HG03066 (cell line): ENCODE measurements at regions not wholly inside any gene's neighbourhood (a gene's known extent, or its start where the extent isn't known, plus 50 kb on each side); places are given as distances from the start of the nearest gene placed in this dataset.

Source experiments
- ATAC-seq: cut with Tn5 transposase; IDR thresholded peaks from one replicate; pipeline ENCODE4 v1.9.1; 2021; ENCODE audit warnings: low read depth; ENCODE audit not compliant: unreplicated experiment

DNA sequence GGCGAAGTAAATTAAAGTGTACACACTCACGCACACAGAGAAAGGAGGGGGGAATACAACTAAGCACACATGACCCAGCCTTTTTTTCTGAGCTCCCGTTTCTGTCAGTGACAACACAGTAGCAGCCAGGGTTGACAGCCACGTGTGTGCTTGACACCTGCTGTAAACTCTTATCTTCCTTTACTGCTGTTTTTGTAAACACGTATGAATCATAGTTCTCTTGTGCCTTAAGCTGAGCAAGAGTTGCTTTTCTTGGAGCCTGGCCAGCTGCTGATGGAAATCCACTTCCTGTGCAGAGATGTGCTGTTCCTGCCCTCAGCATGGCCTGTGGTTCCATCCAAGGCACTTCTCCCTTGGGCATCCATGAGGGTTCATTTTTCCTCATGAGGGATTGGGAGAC is 561.9 kb downstream of the GALR1 start:
- ATAC-seq, result no peak

DNA sequence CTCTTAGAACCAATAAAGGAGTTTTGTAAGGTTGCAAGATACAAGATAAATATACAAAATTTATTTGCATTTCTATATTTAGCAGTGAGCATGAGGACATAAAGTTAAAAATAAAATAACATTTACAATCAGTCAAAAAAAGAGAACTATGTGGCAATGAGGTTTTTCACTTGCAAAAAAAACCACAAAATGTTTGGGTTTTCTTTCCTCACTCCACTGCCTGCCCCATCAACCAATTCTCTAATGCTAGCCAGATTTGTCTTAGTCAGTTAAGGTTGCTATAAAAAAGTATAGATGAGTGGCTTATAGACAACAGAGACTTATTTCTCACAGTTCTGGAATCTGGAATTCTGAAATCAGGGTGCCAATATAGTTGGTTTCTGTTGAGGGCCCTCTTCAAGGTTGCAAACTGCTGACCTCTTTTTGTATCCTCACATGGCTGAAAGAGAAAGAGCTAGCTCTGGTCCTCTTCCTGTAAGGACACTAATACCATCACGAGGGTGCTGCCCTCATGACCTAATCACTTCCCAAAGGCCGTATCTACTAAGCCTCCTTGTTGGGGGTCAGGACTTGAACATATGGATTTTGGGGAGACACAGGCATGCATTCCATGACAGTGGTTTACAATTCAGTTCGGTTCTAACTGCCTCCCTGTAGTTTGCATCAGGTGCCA is 566.2 kb downstream of the GALR1 start:
- ATAC-seq, result no peak

DNA sequence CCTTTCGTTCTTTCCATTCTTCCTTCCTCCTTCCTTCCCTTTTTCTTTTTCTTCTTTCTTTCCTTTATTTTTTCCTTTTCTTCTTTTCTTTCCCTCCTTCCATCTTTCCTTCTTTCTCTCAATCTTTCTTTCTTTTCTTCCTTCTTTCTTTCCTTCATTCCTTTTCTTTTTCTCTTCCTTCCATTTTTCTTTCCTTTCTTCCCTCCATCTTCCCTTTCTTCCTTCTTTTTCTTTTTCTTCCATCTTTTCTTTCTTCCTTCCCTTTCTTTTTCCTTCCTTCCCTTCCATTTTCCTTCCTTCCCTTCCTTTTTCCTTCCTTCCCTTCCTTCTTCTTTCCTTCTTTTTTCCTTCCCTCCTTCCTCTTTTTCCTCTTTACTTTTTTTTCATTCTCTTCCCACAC is 568.7 kb downstream of the GALR1 start:
- ATAC-seq, result no peak

DNA sequence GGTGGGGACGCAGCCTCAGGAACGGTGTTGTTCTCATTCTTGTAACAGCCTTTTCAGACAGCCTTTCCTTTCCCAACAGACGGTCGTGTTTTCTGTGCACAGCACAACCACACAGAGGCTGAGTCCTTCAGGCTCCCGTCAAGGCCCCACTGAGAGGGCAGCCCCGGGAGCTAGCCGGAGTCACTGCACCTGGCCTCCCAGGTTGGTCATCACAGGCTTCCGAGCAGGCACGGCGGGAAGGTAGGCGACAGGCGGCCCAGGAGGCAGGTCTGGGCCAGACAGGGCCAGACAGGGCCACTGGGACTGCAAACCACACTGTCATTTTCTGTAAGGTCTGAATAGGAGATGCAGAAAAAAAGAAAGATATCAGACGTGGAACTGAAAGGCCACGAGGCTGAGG is 570.8 kb downstream of the GALR1 start:
- no peak for ATAC-seq

DNA sequence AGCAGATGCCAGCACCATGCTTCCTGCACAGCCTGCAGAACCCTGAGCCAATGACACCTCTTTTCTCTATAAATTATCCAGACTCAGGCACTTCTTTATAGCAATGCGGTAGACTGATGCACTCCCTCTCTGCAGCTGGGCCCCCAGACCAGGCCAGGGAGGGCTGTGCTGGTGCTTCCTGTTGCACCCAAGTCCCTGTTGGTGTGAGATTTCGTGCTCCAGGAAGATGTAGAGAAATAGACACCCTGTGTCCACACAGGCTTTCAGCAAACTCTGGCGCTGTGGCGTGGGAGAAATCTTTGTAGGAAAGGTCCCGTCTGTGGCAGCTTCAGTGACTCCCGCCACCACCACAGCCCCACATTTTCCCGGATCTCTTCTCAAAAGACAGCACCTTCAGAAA is 572.2 kb downstream of the GALR1 start:
- no peak for ATAC-seq

DNA sequence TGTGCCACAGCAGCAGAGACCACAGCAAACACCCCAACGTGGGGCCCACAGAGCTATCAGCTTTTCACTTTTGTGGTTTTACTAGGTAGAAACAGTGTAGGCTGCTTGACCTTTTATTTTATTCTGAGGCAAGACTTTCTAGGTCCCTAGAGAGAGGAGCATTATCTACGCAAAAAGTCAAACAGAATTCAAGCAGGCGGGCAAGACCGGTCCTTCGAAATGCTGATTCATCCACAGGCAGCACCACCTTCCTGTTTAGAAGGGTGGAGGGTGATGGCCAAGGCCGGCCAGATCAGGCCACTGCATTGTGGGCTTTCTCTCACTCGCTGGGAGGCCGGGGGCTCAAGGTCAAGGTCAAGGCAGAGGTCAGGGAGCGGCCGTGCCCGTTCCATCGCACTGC is 573.0 kb downstream of the GALR1 start:
- ATAC-seq, result no peak

DNA sequence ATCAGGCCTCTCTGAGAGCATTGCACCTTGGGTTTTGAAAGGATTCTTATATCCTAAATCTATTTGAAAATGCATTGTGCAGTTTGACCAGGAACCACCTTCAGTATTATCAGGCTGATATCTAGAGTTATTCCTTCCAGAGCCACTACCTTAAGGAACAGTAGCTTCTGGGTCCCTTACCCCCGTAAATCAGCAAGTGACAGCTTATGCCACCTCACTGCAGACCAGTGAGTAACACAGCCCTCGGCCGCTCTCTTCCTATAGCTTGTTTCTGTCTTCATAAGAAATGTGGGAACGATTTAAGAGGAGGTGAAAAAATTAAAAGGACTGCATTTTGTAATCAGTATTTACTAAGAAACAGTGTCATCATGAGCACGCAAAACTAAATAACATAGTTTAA is 584.2 kb downstream of the GALR1 start:
- no peak for ATAC-seq

DNA sequence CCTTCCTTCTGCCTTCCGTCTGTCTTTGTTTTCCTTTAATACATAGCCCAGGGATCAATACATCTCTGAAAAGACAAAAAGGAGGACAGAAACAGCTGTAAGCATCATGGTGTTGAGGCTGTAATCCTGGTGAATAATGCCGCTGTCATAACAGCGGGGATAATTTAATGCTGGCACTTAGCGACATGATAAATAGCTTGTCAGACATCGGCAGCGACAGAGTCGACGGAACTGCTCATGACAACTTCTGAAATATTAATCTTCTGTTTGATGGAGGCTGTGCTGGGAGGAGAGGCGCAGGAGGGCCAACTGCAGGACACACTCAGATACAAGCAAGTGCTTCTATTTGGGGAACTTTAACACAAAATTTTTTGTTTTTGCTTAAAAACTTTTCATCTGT is 602.2 kb downstream of the GALR1 start:
- no peak for ATAC-seq

DNA sequence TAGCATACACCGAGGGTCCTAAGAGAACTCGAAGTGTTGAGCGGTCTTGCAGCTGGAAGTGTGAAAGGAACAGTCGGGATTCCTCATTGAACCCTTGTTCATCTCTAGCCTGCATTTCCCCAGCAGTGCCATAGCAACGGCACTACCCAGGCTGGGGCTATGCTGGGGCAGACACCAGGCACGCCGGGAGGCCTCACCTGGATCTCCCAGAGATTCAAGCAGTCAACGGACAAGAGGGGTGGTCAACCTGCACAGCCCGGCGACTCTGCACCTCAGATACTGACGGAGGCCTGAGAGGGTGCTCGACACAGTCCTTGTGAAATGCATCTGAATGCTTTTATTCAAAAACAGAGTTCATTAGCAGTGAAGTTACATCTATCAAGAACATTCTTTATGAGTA is 604.2 kb downstream of the GALR1 start:
- no peak for ATAC-seq

DNA sequence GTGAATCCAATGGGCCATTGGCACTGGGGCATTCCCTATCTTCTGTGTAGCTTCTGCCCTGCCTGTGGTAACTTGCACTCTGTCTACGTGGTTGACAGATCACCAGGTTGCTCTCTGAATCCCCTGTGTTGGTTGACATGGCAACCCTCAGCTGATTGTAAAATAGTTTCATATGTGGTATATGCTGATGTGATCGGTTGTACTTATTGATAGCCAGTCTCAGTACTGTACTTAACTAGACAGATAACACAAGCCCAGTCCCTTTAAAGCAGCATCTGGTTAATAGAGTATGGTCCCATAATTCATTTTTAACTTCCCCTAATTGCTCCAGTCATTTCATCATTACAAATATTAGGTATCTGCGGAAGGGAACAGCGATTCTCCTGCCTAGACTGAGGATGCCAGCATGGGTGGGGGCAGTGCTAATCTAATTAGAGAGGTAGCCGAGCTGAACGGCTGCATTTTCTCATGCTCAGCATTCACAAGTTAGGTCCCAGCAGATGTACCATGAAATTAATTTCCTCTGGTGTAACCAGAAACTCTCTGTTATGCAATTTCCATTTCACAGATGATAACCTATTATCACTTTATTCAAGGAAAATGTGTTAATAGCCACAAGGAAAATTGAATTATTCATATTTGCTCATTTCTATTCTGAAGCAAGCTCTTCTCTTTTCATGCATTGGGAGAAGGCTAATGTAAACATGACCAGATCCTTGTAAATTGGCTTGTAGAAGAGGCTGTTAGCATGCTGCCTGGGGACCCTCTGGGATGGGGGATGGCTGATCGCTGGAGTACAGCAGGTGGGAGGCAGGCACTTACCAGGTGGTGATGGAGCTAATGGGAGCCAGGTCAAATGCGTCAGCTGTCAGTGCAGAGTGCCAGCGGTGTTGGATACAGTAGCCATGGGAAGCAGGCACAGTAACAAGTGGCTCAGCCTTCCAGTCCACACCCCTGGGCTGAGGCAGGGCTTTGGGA is 608.3 kb downstream of the GALR1 start:
- no peak for ATAC-seq

DNA sequence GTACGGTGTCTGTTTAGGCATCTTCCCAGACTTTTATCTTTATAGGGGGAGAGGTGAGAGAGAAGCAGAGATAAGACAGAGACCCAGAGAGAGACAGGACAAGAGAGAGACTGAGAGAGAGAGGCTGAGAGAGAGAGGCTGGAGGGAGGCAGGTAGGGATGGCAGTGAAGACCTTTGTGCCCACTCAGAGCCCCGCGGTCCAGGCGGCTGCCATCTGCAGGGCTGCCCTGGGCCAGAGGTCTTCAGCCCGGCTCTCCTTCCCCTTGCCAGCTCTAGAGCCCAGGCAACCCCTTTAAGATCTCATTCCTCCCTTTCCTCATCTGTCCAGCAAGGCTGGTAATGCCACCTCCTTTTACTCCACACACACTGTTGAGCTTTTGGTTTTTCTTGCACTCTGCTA is 610.0 kb downstream of the GALR1 start:
- no peak for ATAC-seq

DNA sequence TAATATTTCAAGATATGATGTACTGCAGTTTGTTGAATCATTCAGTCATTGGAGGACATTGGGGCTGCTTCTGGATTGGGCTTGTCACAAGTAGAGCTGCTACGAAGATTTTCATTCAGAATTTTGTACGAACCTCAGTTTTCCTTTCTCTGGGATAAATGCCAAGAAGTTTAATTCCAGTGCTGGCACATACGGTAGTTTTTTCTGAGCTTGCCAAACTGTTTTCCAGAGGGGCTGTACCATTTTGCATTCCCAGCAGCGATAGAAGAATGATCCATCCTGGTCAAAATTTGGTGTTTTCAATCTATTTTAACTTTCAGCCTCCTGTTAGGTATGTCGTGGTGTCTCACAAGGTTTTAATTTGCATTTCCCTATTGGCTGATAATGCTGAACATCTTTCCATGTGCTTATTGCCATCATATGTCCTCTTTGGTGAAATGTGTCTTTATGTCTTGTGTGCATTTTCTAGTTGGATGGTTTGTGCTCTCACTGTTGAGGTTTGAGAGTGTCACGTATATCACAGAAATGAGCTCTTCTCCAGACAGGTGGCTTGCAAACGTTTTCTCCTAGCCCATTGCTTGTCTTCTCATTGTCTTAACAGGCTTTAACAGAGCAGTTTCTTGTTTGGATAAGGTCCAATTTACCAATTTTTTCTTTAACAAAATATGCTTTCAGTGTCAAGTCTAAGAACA is 612.6 kb downstream of the GALR1 start:
- ATAC-seq, result no peak

DNA sequence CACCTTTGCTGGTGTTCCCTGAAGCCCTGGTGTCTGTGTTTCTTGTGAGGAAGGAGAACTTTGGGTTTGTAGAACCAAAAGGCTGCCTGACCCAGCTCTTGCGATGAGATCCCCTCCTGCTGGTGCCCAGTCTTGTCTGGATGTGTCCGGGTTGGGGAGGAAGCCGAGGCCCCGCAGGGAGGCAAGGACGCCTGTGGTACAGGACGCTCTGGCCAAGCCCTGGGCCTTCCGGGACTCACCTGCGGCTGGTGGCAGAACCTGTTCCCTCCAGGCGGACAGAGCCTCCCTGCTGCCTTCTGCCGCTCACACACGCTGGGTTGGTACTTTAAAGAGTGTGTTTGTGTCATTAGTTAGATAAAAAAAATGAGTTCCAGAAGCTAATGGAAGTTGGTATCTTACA is 616.2 kb downstream of the GALR1 start:
- ATAC-seq, result no peak

DNA sequence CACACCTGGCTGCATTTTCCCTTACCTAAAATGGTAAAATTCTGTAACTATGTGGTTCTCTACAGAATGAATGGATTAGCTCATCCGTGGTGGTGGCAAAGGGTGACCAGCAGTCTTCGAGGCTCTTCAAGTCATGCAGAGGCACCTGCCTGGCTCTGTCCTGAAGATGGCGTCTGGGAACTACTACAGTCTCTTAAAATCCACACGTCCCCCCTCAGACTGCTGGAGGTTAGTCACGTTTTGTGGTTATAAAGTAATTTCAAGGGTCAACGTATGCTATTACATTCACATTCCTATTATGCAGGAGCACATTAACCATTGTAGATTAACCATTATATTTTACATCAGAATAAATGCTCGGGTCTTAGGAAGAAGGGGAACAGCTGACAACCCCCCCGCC is 616.7 kb downstream of the GALR1 start:
- no peak for ATAC-seq

DNA sequence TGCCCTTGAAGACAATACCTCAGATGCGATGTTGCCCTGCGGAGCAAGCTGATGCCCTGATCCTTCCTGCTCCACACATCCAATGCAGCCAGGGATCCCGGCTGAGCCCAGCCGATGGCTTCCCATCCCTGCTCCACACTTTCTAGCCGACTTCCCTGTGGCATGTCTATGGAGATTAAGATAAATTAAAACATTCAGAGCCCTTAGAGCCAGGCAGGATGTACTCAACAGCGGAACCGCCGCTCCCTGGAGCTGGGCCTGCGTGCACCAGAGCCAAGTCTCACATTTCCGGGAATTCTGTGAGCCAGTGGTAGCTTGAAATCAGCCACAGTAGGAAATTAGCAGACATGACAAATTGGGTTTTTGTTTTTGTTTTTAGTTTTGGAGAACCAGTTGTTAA is 620.6 kb downstream of the GALR1 start:
- no peak for ATAC-seq

DNA sequence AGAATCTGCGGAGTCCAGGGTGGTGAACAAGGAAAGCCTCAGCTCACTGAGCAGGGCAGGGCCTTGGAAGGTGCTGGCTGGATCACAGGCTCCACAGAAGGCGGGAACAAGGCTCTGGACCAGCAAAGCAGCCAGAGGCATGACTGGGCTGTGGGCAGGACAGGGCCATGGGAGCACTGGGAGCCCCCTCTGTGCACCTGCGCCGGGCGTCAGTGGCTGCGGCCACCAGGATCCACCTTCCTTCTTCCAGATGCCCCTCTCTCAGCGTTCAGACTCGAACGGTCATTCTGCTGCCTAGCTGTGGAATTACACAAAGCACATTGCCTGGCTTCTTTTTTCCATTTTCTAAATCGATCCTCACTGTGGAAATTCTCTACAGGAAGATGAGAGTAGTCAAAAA is 621.2 kb downstream of the GALR1 start:
- ATAC-seq, result no peak

DNA sequence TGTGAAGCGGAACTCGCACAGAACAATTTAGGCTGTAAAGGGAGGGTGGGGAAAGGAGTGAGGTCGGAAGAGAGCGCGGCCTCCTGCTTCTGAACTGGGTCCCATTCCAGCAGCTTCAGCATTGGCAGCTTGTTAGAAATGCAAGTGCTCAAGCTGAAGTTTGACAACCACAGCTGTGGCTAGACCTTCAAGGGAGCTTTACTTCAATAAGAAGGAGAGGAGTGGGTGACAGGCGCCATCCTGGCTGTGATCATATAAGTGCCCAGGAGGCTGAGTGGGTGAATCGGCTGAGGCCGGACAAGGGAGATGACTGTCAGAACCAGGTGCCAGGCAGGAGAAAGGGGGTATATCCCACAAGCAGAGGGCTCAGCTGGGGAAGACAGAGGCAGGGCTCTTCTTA is 622.5 kb downstream of the GALR1 start:
- ATAC-seq, result no peak

DNA sequence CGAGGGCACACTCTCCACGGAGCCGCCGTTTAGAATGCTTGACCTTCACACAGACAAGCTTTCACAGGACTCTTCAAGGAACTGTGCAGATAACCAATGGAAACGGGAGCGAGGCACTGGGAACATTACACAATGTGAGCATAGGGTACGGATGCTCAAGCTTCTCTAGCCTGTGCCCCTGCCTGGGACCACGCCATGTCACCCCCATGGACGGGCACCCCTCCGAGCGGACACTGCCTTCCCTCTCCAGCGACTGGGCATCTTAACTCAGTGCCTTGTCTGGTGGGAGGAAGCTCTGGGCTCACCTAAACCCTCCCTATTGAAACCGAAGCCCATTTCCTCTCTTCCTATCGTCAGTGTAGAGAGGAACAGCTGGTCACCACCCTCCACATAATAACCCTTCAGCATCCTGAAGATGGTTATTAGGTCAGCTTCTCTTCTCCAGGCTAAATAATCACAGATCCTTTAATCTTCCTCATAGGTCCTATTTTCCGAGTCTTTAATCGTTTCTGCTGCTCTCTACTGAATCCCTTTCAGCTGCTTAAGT is 626.7 kb downstream of the GALR1 start:
- ATAC-seq, result no peak

DNA sequence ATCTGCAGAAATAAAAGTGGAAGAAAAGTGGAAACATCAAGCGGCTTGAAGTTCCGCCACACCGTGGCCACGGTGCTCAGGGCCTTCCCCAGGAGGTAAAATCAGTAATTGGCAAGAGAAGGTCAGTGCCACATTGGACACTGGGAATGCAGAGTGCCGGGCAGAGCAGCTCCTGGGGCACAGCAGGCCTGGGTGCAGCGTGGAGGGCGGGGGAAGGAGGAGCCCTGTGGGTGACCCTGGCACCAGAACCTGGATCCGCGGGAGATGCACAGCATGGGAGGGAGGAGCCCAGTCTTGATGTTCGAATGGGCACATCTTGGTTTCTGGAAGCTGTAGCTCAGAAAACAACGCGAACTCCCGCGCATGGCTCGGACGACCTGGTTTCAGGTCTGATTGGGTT is 630.2 kb downstream of the GALR1 start:
- ATAC-seq, result no peak

DNA sequence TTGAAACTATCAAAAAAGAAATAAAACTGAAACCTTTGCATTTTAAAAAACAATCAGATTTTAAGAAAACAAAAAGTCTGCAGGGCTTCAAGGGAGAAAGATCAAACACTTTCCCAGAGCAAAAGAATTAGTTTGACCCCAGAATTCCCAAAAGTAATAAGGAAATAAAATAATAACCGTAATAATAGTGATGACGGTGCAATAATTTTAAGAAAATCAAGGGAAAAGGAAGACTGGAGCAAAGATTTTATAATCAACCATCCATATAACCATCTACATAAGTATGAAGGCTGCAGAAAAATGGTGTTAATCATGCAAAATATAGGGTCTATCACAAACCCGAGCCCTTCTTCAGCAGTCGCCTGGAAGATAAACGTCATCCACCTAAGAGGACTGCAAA is 634.8 kb downstream of the GALR1 start:
- no peak for ATAC-seq

DNA sequence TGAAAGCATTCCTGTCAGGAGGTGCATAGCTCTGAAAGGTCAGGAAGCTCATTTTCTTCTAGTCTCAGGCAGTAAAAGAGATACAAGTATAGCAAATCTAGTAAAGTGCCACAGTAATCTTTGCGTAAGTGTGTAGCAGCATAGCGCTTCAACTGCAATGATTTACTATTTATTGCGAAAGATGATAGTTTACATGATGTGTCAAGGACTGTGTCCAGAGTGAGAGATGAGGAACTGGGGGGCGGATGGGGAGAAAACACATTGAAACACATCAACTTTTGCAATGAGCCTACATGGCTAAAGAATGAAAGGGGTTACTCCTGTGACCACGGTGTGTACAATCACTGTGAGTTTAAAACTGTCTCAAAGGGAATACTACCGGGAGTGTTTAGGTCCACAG is 644.4 kb downstream of the GALR1 start:
- no peak for ATAC-seq
